Ovary (tissue), 7 donors: ENCODE measurements at regions not wholly inside any gene's neighbourhood (a gene's known extent, or its start where the extent isn't known, plus 50 kb on each side); places are given as distances from the start of the nearest gene placed in this dataset.

ENCODE experiments used
- DNase-seq, 5 donors: peaks; one replicate each; pipeline ENCODE4 v3.0.0-alpha.2; 2019 to 2020
- H3K27ac ChIP-seq, 2 donors: fragments of 200-600 bp; one replicate each; pipeline versions ENCODE4 v1.5.1 to v1.8.0; 2019 to 2022
- H3K27me3 ChIP-seq: fragments of 200-600 bp; one replicate; pipeline ENCODE4 v1.8.0; 2022
- H3K36me3 ChIP-seq: fragments of 200-600 bp; sonication (generic); one replicate; pipeline ENCODE4 v1.5.1; 2019
- H3K4me1 ChIP-seq: one replicate; pipeline ENCODE4 v1.8.1; 2013; ENCODE audit warnings: mild to moderate bottlenecking, moderate library complexity; ENCODE audit not compliant: insufficient read depth
- H3K4me3 ChIP-seq: fragments of 200-600 bp; sonication (generic); one replicate; pipeline ENCODE4 v1.5.1; 2017
- H3K9me3 ChIP-seq, 2 donors: fragments of 200-600 bp in 1 of 2; sonication (generic) in 1 of 2; one replicate each; pipeline versions ENCODE4 v1.5.1 to v1.8.1; 2013 to 2019; ENCODE audit warnings: mild to moderate bottlenecking in 1 of 2, moderate library complexity in 1 of 2
- EP300 ChIP-seq: sonication (generic); formaldehyde crosslinking; IDR thresholded peaks from one replicate; pipeline ENCODE4 v1.6.1; 2017; ENCODE audit warnings: antibody characterized with exemption
- POLR2A ChIP-seq: fragments of 450-650 bp; IDR thresholded peaks from one replicate; pipeline ENCODE4 v1.6.1; 2017; ENCODE audit warnings: antibody characterized with exemption, mild to moderate bottlenecking, moderate library complexity
- WGBS, 3 donors: extraction: QIAGEN DNeasy Blood & Tissue Kit in 1 of 3; methylation state at CpG; one replicate each; pipeline versions ENCODE4 v1.1.5 to v1.1.7; 2013 to 2017; 5-methylcytosine and 5-hydroxymethylcytosine counted together
- intact Hi-C, 4 donors: fragments of 100-400 bp; cut with DNase I; formaldehyde crosslinking; loops; one replicate each; pipeline versions ENCODE4 v1.11.0 to v1.15.1; 2022 to 2023
- TF ChIP-seq, protein P1 (sequence below), 3 donors: fragments of 450-650 bp in 2 of 3; fragments of 200-600 bp in 1 of 3; IDR thresholded peaks; one replicate each; pipeline versions ENCODE4 v1.5.1 to v1.8.0; 2016 to 2022; ENCODE audit warnings: antibody characterized with exemption in 3 of 3, mild to moderate bottlenecking in 1 of 3
- donor health status: DM: no; HTN: no; CAD: no; lungs with moderate emphysema.
- donor health status: DM: no; HTN: no; CAD: no.
- donor health status: Bipolar disorder and iron deficiency.
- donor health status: DM: no; HTN: no; CAD: no.
- donor health status: DM: yes; HTN: yes; CAD: no.

DNA sequence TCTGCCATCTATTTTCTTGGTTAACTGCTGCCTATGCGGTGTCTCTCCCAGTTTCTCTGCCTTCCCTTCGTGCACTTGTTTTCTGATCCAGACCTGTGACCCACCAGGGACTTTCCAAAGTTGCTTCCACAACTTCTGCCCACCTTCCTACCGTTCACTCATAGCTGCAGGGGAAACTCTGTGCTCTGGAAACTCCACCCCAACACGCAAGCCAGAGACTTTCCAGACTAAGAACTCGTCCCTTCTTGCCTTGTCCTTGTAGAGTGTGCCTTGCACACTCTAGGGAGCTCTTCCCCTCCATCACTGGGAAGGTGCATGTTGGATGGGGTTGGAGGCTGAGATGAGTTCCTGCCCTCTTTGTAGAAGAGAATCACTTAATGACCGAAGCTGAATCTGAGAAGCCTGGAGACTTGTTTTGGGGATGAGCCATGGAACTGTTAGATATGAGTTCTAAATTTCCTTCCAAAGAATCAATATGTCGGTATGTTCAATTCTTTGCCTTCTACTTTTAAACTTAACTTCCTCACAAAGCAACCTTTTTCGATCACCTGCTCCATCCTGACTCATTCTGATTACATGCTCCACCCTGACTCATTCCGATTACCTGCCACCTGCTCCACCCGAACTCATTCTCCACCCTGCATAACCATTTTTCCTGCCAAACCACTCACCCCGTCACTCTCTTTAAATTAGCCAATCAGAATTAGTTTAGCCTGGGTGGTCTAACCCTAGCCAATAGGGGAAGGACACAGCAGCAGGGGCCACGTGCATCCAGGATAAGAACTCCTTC lies 82.1 kb upstream of the CAPRIN2 start:
- Histone ChIP-seq H3K9me3 (no peaks in the 10 kb centered on the region), H3K27ac (no peak overlapping the region), H3K36me3 (no peaks in the 10 kb centered on the region), H3K4me3 (no peak overlapping the region), H3K4me1 (no peaks in the 10 kb centered on the region), H3K27me3 (no peaks in the 10 kb centered on the region)
- intact Hi-C loops = no loop called here
- DNase-seq = no peak
- TF ChIP-seq, protein P1, sequence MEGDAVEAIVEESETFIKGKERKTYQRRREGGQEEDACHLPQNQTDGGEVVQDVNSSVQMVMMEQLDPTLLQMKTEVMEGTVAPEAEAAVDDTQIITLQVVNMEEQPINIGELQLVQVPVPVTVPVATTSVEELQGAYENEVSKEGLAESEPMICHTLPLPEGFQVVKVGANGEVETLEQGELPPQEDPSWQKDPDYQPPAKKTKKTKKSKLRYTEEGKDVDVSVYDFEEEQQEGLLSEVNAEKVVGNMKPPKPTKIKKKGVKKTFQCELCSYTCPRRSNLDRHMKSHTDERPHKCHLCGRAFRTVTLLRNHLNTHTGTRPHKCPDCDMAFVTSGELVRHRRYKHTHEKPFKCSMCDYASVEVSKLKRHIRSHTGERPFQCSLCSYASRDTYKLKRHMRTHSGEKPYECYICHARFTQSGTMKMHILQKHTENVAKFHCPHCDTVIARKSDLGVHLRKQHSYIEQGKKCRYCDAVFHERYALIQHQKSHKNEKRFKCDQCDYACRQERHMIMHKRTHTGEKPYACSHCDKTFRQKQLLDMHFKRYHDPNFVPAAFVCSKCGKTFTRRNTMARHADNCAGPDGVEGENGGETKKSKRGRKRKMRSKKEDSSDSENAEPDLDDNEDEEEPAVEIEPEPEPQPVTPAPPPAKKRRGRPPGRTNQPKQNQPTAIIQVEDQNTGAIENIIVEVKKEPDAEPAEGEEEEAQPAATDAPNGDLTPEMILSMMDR (IDR thresholded peaks at IDR 0.05) = no peak
- TF ChIP-seq EP300 (no peak), POLR2A (no peak)
- 79 to 82% (median 81%) methylated on average over 12 of the region's 12 CpGs for WGBS, 3 donors

DNA sequence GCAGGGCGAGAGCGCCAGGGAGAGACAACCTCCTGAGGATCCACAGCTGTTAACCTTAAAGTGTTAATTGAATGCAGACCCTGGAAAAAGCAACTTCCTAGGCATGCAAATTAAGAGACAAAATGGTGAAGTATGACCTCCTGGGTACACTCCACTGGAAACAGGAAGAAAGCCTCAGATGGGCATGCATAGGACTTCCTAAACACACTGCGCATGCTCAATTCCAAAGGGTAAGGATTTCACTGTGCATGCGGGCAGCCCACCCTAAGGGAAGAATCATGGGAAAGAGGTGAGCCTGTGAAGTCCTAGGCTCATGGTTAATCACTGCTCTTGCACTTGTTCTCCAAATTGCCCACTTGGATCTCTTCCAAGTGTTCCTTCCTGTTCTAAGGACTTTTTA lies 80.5 kb upstream of the CAPRIN2 start:
- DNase-seq = no peak
- no peak overlapping the region for H3K4me3 ChIP-seq
- H3K36me3 ChIP-seq = no peaks in the 10 kb centered on the region
- TF ChIP-seq, protein P1 (IDR thresholded peaks at IDR 0.05) = no peak
- TF ChIP-seq POLR2A = no peak
- 66 to 72% (median 71%) methylated on average over 4 of the region's 4 CpGs for WGBS, 3 donors
- H3K4me1 ChIP-seq = no peaks in the 10 kb centered on the region
- no peaks in the 10 kb centered on the region for H3K27me3 ChIP-seq
- intact Hi-C loops = no loop called here
- H3K9me3 ChIP-seq = no peaks in the 10 kb centered on the region
- no peak overlapping the region for H3K27ac ChIP-seq

DNA sequence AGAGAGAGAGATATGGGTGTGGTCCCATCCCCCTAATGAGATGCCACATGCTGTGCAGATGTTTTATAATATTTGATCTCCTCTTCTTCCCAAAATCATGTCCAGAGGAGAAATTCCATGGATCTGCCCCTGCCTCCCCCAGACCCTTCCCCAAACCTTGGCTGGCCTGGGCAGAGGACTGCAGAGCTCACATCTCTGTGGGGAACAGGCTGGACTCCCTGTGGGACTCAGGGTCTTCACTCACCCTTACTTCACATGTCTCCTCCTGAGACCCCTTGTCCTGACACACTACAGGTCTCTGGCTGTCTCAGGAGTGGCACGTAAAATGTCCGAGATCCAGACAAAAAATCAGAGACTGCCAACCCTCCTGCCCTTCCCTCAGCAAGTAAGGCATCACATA lies 76.0 kb upstream of the CAPRIN2 start:
- Histone ChIP-seq H3K27ac (no peak overlapping the region), H3K27me3 (no peaks in the 10 kb centered on the region), H3K9me3 (no peaks in the 10 kb centered on the region), H3K4me1 (no peaks in the 10 kb centered on the region), H3K4me3 (no peak overlapping the region), H3K36me3 (no peaks in the 10 kb centered on the region)
- intact Hi-C loops = no loop called here
- TF ChIP-seq EP300 (no peak), POLR2A (no peak)
- TF ChIP-seq, protein P1 (IDR thresholded peaks at IDR 0.05) = no peak
- 93 to 98% (median 96%) methylated on average over 2 of the region's 2 CpGs for WGBS, 3 donors
- no peak for DNase-seq

DNA sequence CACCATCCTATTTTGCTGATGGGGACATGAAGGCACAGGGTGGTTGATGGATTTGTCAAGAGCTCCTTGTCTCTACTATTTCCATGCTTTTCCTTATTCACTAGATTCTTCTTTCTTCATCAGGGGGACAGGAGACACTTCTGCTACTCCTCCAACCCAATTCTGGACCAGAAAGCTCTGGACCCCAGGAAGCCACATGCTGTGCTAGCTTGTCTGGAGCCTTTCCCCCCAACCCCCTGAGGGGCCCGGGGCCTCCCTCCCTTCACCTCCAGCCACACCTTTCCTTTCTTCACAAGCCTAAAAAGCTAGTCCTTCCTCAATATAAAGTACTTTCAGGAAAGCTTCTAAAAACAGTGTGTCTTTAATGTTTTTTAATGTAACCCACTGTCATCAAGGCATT lies 75.1 kb upstream of the CAPRIN2 start:
- Histone ChIP-seq H3K9me3 (no peaks in the 10 kb centered on the region), H3K36me3 (no peaks in the 10 kb centered on the region), H3K27me3 (no peaks in the 10 kb centered on the region), H3K4me3 (no peak overlapping the region), H3K27ac (no peak overlapping the region), H3K4me1 (no peaks in the 10 kb centered on the region)
- TF ChIP-seq POLR2A (no peak), EP300 (no peak)
- TF ChIP-seq, protein P1 (IDR thresholded peaks at IDR 0.05) = no peak
- DNase-seq = no peak
- intact Hi-C loops = no loop called here
- WGBS, 3 donors = 82 to 97% (median 88%) methylated on average over 1 of the region's 1 CpG
